MCF 10A (cell line): ENCODE measurements at regions not wholly inside any gene's neighbourhood (a gene's known extent, or its start where the extent isn't known, plus 50 kb on each side); places are given as distances from the start of the nearest gene placed in this dataset.

ENCODE experiments used
- BruUV-seq: library from RNA; stranded (reverse); fragments of 400-500 nt; replicated peaks from 2 replicates; lab custom pipeline; 2021; lab: Mats Ljungman, UMichigan
- CTCF ChIA-PET: fragments of 300-600 bp; sonication (Branson Sonifier 250); formaldehyde crosslinking; extraction: SDS; loops from one replicate; lab custom pipeline; 2021; ENCODE audit warnings: antibody characterized with exemption, inconsistent platforms; lab: Yijun Ruan, JAX
- POLR2A ChIA-PET: fragments of 300-600, 350-650 bp; sonication (Branson Sonifier 250); formaldehyde crosslinking; extraction: SDS; loops from one replicate; lab custom pipeline; 2020; ENCODE audit warnings: antibody characterized with exemption, inconsistent platforms; lab: Yijun Ruan, JAX
- DNase-seq: peaks from one replicate; pipeline ENCODE4 v3.0.0-alpha.2; 2018; ENCODE audit not compliant: unreplicated experiment
- H3K27ac Mint-ChIP-seq: one replicate; pipeline ENCODE4 v1.8.0; 2022; ENCODE audit warnings: mild to moderate bottlenecking, low read depth, mixed read lengths; ENCODE audit not compliant: unreplicated experiment
- H3K27me3 Mint-ChIP-seq: one replicate; pipeline ENCODE4 v1.8.0; 2022; ENCODE audit warnings: mixed read lengths; ENCODE audit not compliant: insufficient read depth, unreplicated experiment
- H3K36me3 Mint-ChIP-seq: one replicate; pipeline ENCODE4 v1.8.0; 2022; ENCODE audit warnings: mild to moderate bottlenecking, moderate library complexity, mixed read lengths; ENCODE audit not compliant: insufficient read depth, unreplicated experiment
- H3K4me1 Mint-ChIP-seq: one replicate; pipeline ENCODE4 v1.8.0; 2022; ENCODE audit warnings: mixed read lengths; ENCODE audit not compliant: insufficient read depth, unreplicated experiment
- H3K4me3 Mint-ChIP-seq: one replicate; pipeline ENCODE4 v1.8.0; 2022; ENCODE audit warnings: mild to moderate bottlenecking, moderate library complexity, mixed read lengths; ENCODE audit not compliant: unreplicated experiment
- H3K9me3 Mint-ChIP-seq: one replicate; pipeline ENCODE4 v1.8.0; 2022; ENCODE audit warnings: mixed read lengths; ENCODE audit not compliant: unreplicated experiment
- intact Hi-C: fragments of 100-400 bp; cut with micrococcal nuclease; formaldehyde crosslinking; loops from 2 replicates; pipeline ENCODE4 v1.14.1; 2022
- TF ChIP-seq, protein P1 (sequence below): fragments of 200-600 bp; IDR thresholded peaks from one replicate; pipeline ENCODE4 v1.8.0; 2022; ENCODE audit warnings: antibody characterized with exemption, mild to moderate bottlenecking; ENCODE audit not compliant: unreplicated experiment

DNA sequence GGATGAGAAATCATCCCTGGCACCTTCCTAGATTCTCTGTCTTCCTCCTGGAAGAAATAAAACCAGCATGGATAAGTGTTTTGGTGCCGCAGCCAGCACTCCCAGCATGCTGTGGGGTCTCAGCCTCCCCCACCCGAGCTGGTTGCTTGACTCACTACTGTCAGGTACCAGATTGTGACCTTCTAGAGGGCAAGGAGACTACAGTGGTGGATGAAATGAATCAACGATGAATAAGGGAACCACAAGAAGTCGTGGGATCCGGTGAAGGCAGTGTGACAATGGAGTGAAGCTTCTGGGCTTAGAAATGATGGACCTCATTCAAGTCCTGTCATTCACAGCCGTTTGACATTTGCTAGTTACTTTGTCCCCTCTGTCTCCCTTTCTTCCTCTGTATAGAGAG is 50.2 kb upstream of the SLCO3A1 start:
- no peaks in the 10 kb centered on the region for H3K36me3 Mint-ChIP-seq

More for the DNA sequence above, 50.2 kb upstream of the SLCO3A1 start:
- ChIA-PET POLR2A (no interaction called here), CTCF (interaction anchor here (0.5 to 0.6 kb wide), 2 partner anchors 77 to 280 kb away, joined by 3 to 4 read pairs; no protein-coding TSS in a partner anchor)
- TF ChIP-seq, protein P1, sequence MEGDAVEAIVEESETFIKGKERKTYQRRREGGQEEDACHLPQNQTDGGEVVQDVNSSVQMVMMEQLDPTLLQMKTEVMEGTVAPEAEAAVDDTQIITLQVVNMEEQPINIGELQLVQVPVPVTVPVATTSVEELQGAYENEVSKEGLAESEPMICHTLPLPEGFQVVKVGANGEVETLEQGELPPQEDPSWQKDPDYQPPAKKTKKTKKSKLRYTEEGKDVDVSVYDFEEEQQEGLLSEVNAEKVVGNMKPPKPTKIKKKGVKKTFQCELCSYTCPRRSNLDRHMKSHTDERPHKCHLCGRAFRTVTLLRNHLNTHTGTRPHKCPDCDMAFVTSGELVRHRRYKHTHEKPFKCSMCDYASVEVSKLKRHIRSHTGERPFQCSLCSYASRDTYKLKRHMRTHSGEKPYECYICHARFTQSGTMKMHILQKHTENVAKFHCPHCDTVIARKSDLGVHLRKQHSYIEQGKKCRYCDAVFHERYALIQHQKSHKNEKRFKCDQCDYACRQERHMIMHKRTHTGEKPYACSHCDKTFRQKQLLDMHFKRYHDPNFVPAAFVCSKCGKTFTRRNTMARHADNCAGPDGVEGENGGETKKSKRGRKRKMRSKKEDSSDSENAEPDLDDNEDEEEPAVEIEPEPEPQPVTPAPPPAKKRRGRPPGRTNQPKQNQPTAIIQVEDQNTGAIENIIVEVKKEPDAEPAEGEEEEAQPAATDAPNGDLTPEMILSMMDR: no peak
- no peak overlapping the region for H3K27ac Mint-ChIP-seq
- no peak overlapping the region for H3K4me3 Mint-ChIP-seq
- intact Hi-C loops: no loop called here
- DNase-seq: no peak
- H3K27me3 Mint-ChIP-seq: peaks cover 55% of the 10 kb centered on the region
- no TSS peak for BruUV-seq
- H3K9me3 Mint-ChIP-seq: no peaks in the 10 kb centered on the region
- H3K4me1 Mint-ChIP-seq: no peaks in the 10 kb centered on the region
